Hepatocyte (in vitro differentiated cells): ENCODE measurements at regions not wholly inside any gene's neighbourhood (a gene's known extent, or its start where the extent isn't known, plus 50 kb on each side); places are given as distances from the start of the nearest gene placed in this dataset.

ENCODE experiments used
- DNase-seq: peaks from one replicate; pipeline ENCODE4 v3.0.0-alpha.2; 2016; ENCODE audit warnings: low spot score
- H2AFZ ChIP-seq: fragments of 200-600 bp; sonication (generic); 2 replicates; pipeline ENCODE4 v1.6.0; 2016; ENCODE audit warnings: antibody characterized with exemption, mild to moderate bottlenecking
- H3K27ac ChIP-seq: fragments of 200-600 bp; sonication (generic); 2 replicates; pipeline ENCODE4 v1.5.1; 2016; ENCODE audit warnings: mild to moderate bottlenecking
- H3K27me3 ChIP-seq: fragments of 200-600 bp; sonication (generic); 2 replicates; pipeline ENCODE4 v1.6.1; 2016
- H3K36me3 ChIP-seq: fragments of 200-600 bp; sonication (generic); replicated peaks from 2 replicates; pipeline ENCODE4 v1.5.1; 2016; ENCODE audit warnings: low read depth; ENCODE audit not compliant: insufficient read depth
- H3K4me1 ChIP-seq: fragments of 200-600 bp; sonication (generic); 2 replicates; pipeline ENCODE4 v1.5.1; 2016; ENCODE audit warnings: mild to moderate bottlenecking, moderate library complexity; ENCODE audit not compliant: insufficient read depth
- H3K4me2 ChIP-seq: fragments of 200-600 bp; sonication (generic); 2 replicates; pipeline ENCODE4 v1.6.0; 2016
- H3K4me3 ChIP-seq: fragments of 200-600 bp; sonication (generic); 2 replicates; pipeline ENCODE4 v1.5.1; 2016; ENCODE audit warnings: mild to moderate bottlenecking
- H3K79me2 ChIP-seq: fragments of 200-600 bp; sonication (generic); 2 replicates; pipeline ENCODE4 v1.6.0; 2017; ENCODE audit warnings: mild to moderate bottlenecking
- H3K9me2 ChIP-seq: fragments of 200-600 bp; sonication (generic); replicated peaks from 2 replicates; pipeline ENCODE4 v1.6.0; 2017; ENCODE audit warnings: mild to moderate bottlenecking; ENCODE audit not compliant: insufficient read depth
- H3K9me3 ChIP-seq: fragments of 200-600 bp; sonication (generic); 2 replicates; pipeline ENCODE4 v1.5.1; 2016; ENCODE audit warnings: low read depth, mild to moderate bottlenecking
- H4K20me1 ChIP-seq: fragments of 200-600 bp; sonication (generic); 2 replicates; pipeline ENCODE4 v1.6.0; 2016; ENCODE audit warnings: mild to moderate bottlenecking; ENCODE audit not compliant: insufficient read depth, poor library complexity, severe bottlenecking
- EZH2 ChIP-seq: fragments of 200-600 bp; sonication (generic); IDR thresholded peaks from 2 replicates; pipeline ENCODE4 v1.6.1; 2016; ENCODE audit warnings: antibody characterized with exemption, mild to moderate bottlenecking, borderline replicate concordance
- EZH2phosphoT487 ChIP-seq: fragments of 200-600 bp; sonication (generic); IDR thresholded peaks from one replicate; pipeline ENCODE4 v1.6.1; 2018; ENCODE audit warnings: antibody characterized with exemption, mild to moderate bottlenecking, low read depth, moderate library complexity; ENCODE audit not compliant: unreplicated experiment, severe bottlenecking
- WGBS: methylation state at CpG from one replicate; pipeline ENCODE4 v1.1.6; 2016; ENCODE audit warnings: low lambda C conversion rate; ENCODE audit errors: missing lambda C conversion rate; 5-methylcytosine and 5-hydroxymethylcytosine counted together
- TF ChIP-seq, protein P1 (sequence below): fragments of 200-600 bp; sonication (generic); IDR thresholded peaks from 2 replicates; pipeline ENCODE4 v1.5.1; 2016; ENCODE audit warnings: antibody characterized with exemption, mild to moderate bottlenecking; ENCODE audit not compliant: poor library complexity

DNA sequence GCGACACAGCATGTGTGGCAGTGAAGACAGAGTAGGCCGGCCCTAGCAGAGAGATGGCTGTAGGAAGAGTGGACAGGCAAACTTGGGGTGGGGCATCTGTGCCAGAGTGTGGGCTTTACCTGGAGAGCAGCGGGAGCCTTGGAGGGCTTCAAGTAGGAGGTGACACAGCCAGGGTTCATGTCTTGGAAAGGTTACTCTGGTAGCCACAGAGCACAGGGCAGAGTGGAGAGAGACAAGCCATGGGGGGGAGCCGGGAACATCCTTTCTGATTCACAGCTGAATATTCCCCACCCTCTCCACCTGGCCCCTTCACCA, 53.5 kb upstream of the DIO3 start:
- no peaks in the 10 kb centered on the region for H3K9me2 ChIP-seq
- H4K20me1 ChIP-seq: no peaks in the 10 kb centered on the region
- H3K27ac ChIP-seq: no peak overlapping the region
- DNase-seq: no peak
- no peaks in the 10 kb centered on the region for H3K79me2 ChIP-seq
- no peaks in the 10 kb centered on the region for H3K36me3 ChIP-seq
- no peaks in the 10 kb centered on the region for H3K9me3 ChIP-seq
- H3K4me1 ChIP-seq: no peaks in the 10 kb centered on the region
- no peaks in the 10 kb centered on the region for H3K27me3 ChIP-seq
- 90% methylated on average over 4 of the region's 4 CpGs for WGBS
- H3K4me3 ChIP-seq: no peak overlapping the region
- H3K4me2 ChIP-seq: no peak overlapping the region
- H2AFZ ChIP-seq: no peak overlapping the region
- TF ChIP-seq EZH2: no peak

DNA sequence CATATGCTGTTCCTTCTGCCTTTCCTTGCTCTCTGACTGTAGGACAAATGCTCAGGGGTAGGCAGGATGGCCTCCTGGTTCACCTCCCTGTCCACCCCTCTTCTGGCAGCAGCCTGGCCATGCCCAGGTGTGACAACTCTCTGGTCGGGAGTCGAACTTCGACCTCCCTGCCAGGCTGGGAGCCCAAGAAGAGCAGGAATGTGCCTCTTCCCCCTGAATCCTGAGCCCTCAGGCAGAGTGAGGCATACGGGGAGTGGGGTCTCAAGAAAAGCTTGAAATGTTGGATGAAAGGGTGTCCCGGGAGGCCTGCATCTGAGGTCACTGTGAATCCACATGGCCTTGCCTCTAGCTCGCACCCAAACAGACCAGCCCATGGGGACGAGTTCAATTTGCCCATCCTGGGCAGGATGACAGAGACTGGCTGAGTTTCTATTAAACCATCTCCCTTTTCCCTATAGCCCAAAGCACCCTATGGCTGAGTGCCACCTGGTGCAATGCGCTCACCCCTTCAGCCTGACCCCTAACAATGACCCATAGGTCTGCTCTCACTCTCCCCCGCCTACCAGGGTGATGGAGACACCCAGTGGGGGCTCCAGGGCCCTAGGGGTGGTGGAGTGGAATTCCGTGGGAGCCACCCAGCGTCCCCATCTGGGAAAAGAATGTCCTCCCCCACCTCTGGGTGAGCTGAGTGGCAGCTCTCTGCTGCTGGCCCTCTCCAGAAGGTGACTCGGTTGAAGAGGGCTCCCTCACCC, 52.9 kb upstream of the DIO3 start:
- TF ChIP-seq EZH2phosphoT487: no peak
- no peak for TF ChIP-seq EZH2
- TF ChIP-seq, protein P1, sequence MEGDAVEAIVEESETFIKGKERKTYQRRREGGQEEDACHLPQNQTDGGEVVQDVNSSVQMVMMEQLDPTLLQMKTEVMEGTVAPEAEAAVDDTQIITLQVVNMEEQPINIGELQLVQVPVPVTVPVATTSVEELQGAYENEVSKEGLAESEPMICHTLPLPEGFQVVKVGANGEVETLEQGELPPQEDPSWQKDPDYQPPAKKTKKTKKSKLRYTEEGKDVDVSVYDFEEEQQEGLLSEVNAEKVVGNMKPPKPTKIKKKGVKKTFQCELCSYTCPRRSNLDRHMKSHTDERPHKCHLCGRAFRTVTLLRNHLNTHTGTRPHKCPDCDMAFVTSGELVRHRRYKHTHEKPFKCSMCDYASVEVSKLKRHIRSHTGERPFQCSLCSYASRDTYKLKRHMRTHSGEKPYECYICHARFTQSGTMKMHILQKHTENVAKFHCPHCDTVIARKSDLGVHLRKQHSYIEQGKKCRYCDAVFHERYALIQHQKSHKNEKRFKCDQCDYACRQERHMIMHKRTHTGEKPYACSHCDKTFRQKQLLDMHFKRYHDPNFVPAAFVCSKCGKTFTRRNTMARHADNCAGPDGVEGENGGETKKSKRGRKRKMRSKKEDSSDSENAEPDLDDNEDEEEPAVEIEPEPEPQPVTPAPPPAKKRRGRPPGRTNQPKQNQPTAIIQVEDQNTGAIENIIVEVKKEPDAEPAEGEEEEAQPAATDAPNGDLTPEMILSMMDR: no peak
- H3K27me3 ChIP-seq: no peaks in the 10 kb centered on the region
- H3K79me2 ChIP-seq: no peaks in the 10 kb centered on the region
- no peak overlapping the region for H3K4me2 ChIP-seq
- no peak overlapping the region for H3K27ac ChIP-seq
- no peaks in the 10 kb centered on the region for H3K9me3 ChIP-seq
- no peaks in the 10 kb centered on the region for H4K20me1 ChIP-seq
- 91% methylated on average over 12 of the region's 12 CpGs for WGBS
- no peaks in the 10 kb centered on the region for H3K36me3 ChIP-seq
- no peak for DNase-seq
- no peak overlapping the region for H3K4me3 ChIP-seq
- no peak overlapping the region for H2AFZ ChIP-seq
- H3K4me1 ChIP-seq: no peaks in the 10 kb centered on the region
- H3K9me2 ChIP-seq: no peaks in the 10 kb centered on the region

DNA sequence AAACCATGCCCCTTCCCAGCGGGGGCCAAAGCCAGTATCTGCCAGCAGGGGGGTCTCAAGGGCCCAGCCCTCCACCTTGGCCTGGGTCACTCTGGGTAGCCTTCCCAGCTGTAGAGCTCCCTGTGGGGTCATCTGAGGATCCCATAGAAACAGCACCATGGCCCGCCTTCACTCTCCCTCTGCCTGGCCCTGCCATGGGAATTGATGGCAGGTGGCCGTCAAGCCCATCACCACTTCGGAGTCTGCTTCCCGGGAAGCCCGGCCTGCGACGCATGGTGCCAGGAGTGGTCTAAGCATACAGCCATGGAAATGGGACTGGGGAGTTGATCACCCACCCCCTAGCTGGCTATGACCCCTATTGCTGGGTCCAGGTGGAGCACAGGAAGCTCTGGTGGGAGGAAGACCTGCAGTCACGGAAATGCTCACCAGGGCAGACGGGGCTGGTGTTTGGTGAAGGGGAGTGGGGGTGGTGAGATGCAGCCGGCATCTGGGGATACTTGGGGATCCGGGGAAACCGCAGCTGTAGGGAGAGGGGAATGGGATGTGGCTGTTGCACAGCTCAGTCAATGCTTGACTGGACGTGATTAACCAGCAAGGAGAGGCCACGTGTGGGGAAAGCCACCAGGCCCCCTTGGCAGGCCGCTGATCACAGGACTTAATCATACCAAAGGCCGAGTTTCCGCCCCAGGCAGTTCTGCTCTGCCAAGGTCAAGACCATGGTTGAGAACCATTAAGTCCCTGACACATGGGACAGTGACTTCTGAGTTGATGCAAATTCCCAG, 52.2 kb upstream of the DIO3 start:
- WGBS: 97% methylated on average over 18 of the region's 18 CpGs
- H3K9me2 ChIP-seq: no peaks in the 10 kb centered on the region
- no peak overlapping the region for H3K4me3 ChIP-seq
- H3K27ac ChIP-seq: no peak overlapping the region
- TF ChIP-seq, protein P1: no peak
- TF ChIP-seq EZH2 (no peak), EZH2phosphoT487 (no peak)
- H2AFZ ChIP-seq: no peak overlapping the region
- DNase-seq: no peak
- H4K20me1 ChIP-seq: no peaks in the 10 kb centered on the region
- no peaks in the 10 kb centered on the region for H3K4me1 ChIP-seq
- no peaks in the 10 kb centered on the region for H3K79me2 ChIP-seq
- H3K36me3 ChIP-seq: no peaks in the 10 kb centered on the region
- no peak overlapping the region for H3K4me2 ChIP-seq
- H3K9me3 ChIP-seq: no peaks in the 10 kb centered on the region
- no peaks in the 10 kb centered on the region for H3K27me3 ChIP-seq

DNA sequence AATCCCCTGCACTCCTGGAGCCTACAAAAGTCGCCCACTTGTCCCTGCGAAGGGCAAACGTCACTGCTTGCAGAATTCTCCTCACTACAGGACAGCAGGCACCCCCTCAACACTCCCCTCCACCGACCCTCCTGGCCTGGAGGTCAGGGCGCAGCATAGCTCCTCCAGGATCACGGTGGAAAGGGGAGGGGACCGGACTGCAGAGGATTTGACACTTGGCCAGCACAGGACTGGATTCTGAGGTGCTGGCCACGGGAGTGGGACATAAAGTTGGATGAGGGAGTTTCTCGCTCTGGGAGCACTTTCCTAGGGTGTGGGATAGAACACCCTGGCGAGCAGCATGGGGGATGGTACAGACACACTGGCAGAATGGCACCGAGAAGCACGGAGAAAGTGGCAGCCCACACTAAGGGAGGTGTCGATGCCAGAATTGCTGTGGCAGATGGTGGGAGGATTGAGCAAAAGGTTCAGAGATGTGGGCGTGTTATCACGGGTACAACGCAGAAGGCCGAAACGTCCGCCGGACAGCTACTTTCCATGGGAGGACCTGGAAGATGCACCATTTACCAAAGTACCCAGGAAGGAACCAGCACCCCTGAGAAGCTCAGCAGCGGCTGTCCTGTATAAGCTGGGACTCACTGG, 51.4 kb upstream of the DIO3 start:
- TF ChIP-seq EZH2phosphoT487 (no peak), EZH2 (no peak)
- TF ChIP-seq, protein P1: no peak
- Histone ChIP-seq H3K4me2 (no peak overlapping the region), H4K20me1 (no peaks in the 10 kb centered on the region), H3K4me1 (no peaks in the 10 kb centered on the region), H3K4me3 (no peak overlapping the region), H3K27ac (no peak overlapping the region), H3K79me2 (no peaks in the 10 kb centered on the region), H3K36me3 (no peaks in the 10 kb centered on the region), H2AFZ (no peak overlapping the region), H3K9me3 (no peaks in the 10 kb centered on the region), H3K27me3 (no peaks in the 10 kb centered on the region), H3K9me2 (no peaks in the 10 kb centered on the region)
- 93% methylated on average over 21 of the region's 21 CpGs for WGBS
- DNase-seq: no peak
